ENCODE measurements at regions not wholly inside any gene's neighbourhood (a gene's known extent, or its start where the extent isn't known, plus 50 kb on each side); places are given as distances from the start of the nearest gene placed in this dataset.

GRCh38 chr3:72434296-72434695 is 413.9 kb downstream of the SHQ1 start:
- no peak for DNase-seq (ENCODE audit: low spot score)

GRCh38 chr3:72432246-72432645 is 416.0 kb downstream of the SHQ1 start:
- peak; percentile 35 for DNase-seq (ENCODE audit: low spot score)

- no peak for DNase-seq (ENCODE audit: low spot score)
Measured at GRCh38 chr3:72429589-72430353, 418.5 kb downstream of the SHQ1 start.

- DNase-seq (ENCODE audit: low spot score): no peak
Measured at GRCh38 chr3:72428803-72429202, 419.4 kb downstream of the SHQ1 start.

- DNase-seq (ENCODE audit: low spot score): no peak
Measured at GRCh38 chr3:72427624-72428023, 420.6 kb downstream of the SHQ1 start.

GRCh38 chr3:72426618-72427397 is 421.4 kb downstream of the SHQ1 start:
- DNase-seq (ENCODE audit: low spot score): no peak

GRCh38 chr3:72423643-72424042 is 424.6 kb downstream of the SHQ1 start:
- no peak for DNase-seq (ENCODE audit: low spot score)

GRCh38 chr3:72421786-72422185 is 426.5 kb downstream of the SHQ1 start:
- no peak for DNase-seq (ENCODE audit: low spot score)

- DNase-seq (ENCODE audit: low spot score): no peak
Measured at GRCh38 chr3:72421126-72421525, 427.1 kb downstream of the SHQ1 start.

GRCh38 chr3:72418856-72419255 is 429.4 kb downstream of the SHQ1 start:
- no peak for DNase-seq (ENCODE audit: low spot score)

GRCh38 chr3:72418244-72418643 is 430.0 kb downstream of the SHQ1 start:
- DNase-seq (ENCODE audit: low spot score): no peak

GRCh38 chr3:72414481-72415016 is 433.7 kb downstream of the SHQ1 start:
- DNase-seq (ENCODE audit: low spot score): no peak

- peak; percentile 33 for DNase-seq (ENCODE audit: low spot score)
Measured at GRCh38 chr3:72413228-72413627, 435.0 kb downstream of the SHQ1 start.

- no peak for DNase-seq (ENCODE audit: low spot score)
Measured at GRCh38 chr3:72412340-72412956, 435.8 kb downstream of the SHQ1 start.

GRCh38 chr3:72411843-72412242 is 436.4 kb downstream of the SHQ1 start:
- no peak for DNase-seq (ENCODE audit: low spot score)

- DNase-seq (ENCODE audit: low spot score): no peak
Measured at GRCh38 chr3:72411126-72411525, 437.1 kb downstream of the SHQ1 start.

- DNase-seq (ENCODE audit: low spot score): no peak
Measured at GRCh38 chr3:72408983-72409779, 439.1 kb downstream of the SHQ1 start.

GRCh38 chr3:72407766-72408165 is 440.5 kb downstream of the SHQ1 start:
- DNase-seq (ENCODE audit: low spot score): no peak

GRCh38 chr3:72405943-72406566 is 442.2 kb downstream of the SHQ1 start:
- no peak for DNase-seq (ENCODE audit: low spot score)

- DNase-seq (ENCODE audit: low spot score): peak; percentile 51
Measured at GRCh38 chr3:72401005-72401545, 447.2 kb downstream of the SHQ1 start.

GRCh38 chr3:72398781-72399180 is 449.5 kb downstream of the SHQ1 start:
- no peak for DNase-seq (ENCODE audit: low spot score)
